ENCODE measurements at regions not wholly inside any gene's neighbourhood (a gene's known extent, or its start where the extent isn't known, plus 50 kb on each side); places are given as distances from the start of the nearest gene placed in this dataset.

- no peaks in the 10 kb centered on the region for H3K27me3 ChIP-seq (replicated peaks in 1 of 4; ENCODE audit: control insufficient read depth in 3 of 4, extremely low read depth in 1 of 4, insufficient read depth in 3 of 4, low read length in 3 of 4)
- no peak overlapping the region for H4K8ac ChIP-seq (ENCODE audit: extremely low read depth, insufficient read depth, low read length)
- H3K79me2 ChIP-seq (ENCODE audit: control insufficient read depth in 1 of 2, insufficient read depth in 2 of 2, low read length in 2 of 2): no peaks in the 10 kb centered on the region
- H2AFZ ChIP-seq (ENCODE audit: low read length): no peak overlapping the region
- H2BK5ac ChIP-seq (ENCODE audit: low read depth, low read length): no peak overlapping the region
- DNase-seq (ENCODE audit: low read depth in 1 of 2, low spot score in 2 of 2): no peak
- no peak overlapping the region for H3K4me2 ChIP-seq (ENCODE audit: insufficient read depth in 1 of 2, low read depth in 2 of 2, low read length in 2 of 2)
- H4K20me1 ChIP-seq (replicated peaks in 1 of 2; ENCODE audit: control insufficient read depth in 1 of 2, insufficient read depth in 2 of 2, low read length in 2 of 2): no peaks in the 10 kb centered on the region
- no peaks in the 10 kb centered on the region for H3K9me3 ChIP-seq (ENCODE audit: insufficient read depth in 2 of 2, low read depth in 1 of 2, low read length in 1 of 2)
- no peak overlapping the region for H3K27ac ChIP-seq (ENCODE audit: low read depth, low read length)
- H3K14ac ChIP-seq (ENCODE audit: insufficient read length): no peak overlapping the region
- H2BK120ac ChIP-seq (replicated peaks; ENCODE audit: low read depth, low read length): no peak overlapping the region
- H2BK15ac ChIP-seq (ENCODE audit: low read length): no peak overlapping the region
- H3K23ac ChIP-seq (ENCODE audit: insufficient read length): no peak overlapping the region
- FAIRE-seq: no peak
- H3K4me3 ChIP-seq (ENCODE audit: extremely low read depth in 1 of 4, insufficient read depth in 2 of 4, low read depth in 3 of 4, low read length in 4 of 4): no peak overlapping the region
- H2BK20ac ChIP-seq (ENCODE audit: low read length): no peak overlapping the region
- no peak overlapping the region for H2BK12ac ChIP-seq (ENCODE audit: low read depth, low read length)
- H3K4me1 ChIP-seq (replicated peaks in 1 of 4; ENCODE audit: control insufficient read depth in 3 of 4, insufficient read depth in 4 of 4, low read length in 3 of 4): no peaks in the 10 kb centered on the region
- H3K9ac ChIP-seq (replicated peaks in 1 of 4; ENCODE audit: extremely low read depth in 1 of 4, low read depth in 3 of 4, low read length in 3 of 4): no peak overlapping the region
- ChIA-PET CTCF (ENCODE audit: partially characterized antibody) (interaction anchor here (0.8 to 4.7 kb wide), 9 partner anchors 8 to 148 kb away, joined by 3 to 23 read pairs (median 4); no protein-coding TSS in a partner anchor), POLR2A (ENCODE audit: partially characterized antibody) (interaction anchor here (0.7 kb wide), 1 partner anchor 139 kb away, joined by 4 read pairs; no protein-coding TSS in a partner anchor)
- no peak overlapping the region for H4K5ac ChIP-seq (ENCODE audit: insufficient read length, low read depth, low read length)
- no peaks in the 10 kb centered on the region for H3K36me3 ChIP-seq (ENCODE audit: control insufficient read depth in 2 of 4, insufficient read depth in 4 of 4, low read length in 3 of 4)
- no peak overlapping the region for H3K18ac ChIP-seq (ENCODE audit: extremely low read depth, low read length)
- H4K91ac ChIP-seq (replicated peaks; ENCODE audit: insufficient read length, low read length): no peak overlapping the region
- 87% methylated on average over 3 of the region's 3 CpGs; no CpG with 5 or more reads in 1 of the 2 experiments for WGBS, 2 experiments (ENCODE audit: extremely low coverage in 1 of 2, insufficient coverage in 1 of 2, insufficient read length in 1 of 2, insufficient replicate concordance in 2 of 2, low coverage in 1 of 2, low lambda C conversion rate in 2 of 2, missing lambda C conversion rate in 1 of 2)
- no peak overlapping the region for H3K56ac ChIP-seq (replicated peaks; ENCODE audit: insufficient read length, low read depth, low read length)
- no peaks in the 10 kb centered on the region for H3K23me2 ChIP-seq (ENCODE audit: low read depth, low read length)
- H3K79me1 ChIP-seq (ENCODE audit: low read depth, low read length): no peaks in the 10 kb centered on the region
- no peak overlapping the region for H2AK5ac ChIP-seq (ENCODE audit: low read depth, low read length)
- H3K4ac ChIP-seq (replicated peaks; ENCODE audit: insufficient read length, low read depth, low read length): no peak overlapping the region
- no peak for TF ChIP-seq TCF12 (IDR thresholded peaks at IDR 0.05; ENCODE audit: low read depth, low read length)
- no peak for TF ChIP-seq SIN3A (conservative IDR thresholded peaks at IDR 0.05 in 1 of 2, IDR thresholded peaks at IDR 0.05 in 1 of 2; ENCODE audit: low read depth in 1 of 2, low read length in 2 of 2)
- TF ChIP-seq CBX8 (IDR thresholded peaks at IDR 0.05; ENCODE audit: borderline replicate concordance, low read depth, low read length): no peak
- TF ChIP-seq, protein P1, sequence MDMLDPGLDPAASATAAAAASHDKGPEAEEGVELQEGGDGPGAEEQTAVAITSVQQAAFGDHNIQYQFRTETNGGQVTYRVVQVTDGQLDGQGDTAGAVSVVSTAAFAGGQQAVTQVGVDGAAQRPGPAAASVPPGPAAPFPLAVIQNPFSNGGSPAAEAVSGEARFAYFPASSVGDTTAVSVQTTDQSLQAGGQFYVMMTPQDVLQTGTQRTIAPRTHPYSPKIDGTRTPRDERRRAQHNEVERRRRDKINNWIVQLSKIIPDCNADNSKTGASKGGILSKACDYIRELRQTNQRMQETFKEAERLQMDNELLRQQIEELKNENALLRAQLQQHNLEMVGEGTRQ (IDR thresholded peaks at IDR 0.05; ENCODE audit: low read length): no peak
- no peak for TF ChIP-seq HDAC2 (IDR thresholded peaks at IDR 0.05; ENCODE audit: borderline replicate concordance in 1 of 2, low read depth in 2 of 2, low read length in 2 of 2)
- no peak for TF ChIP-seq ATF2 (IDR thresholded peaks at IDR 0.05; ENCODE audit: low read length)
- no peak for TF ChIP-seq GABPA (IDR thresholded peaks at IDR 0.05; ENCODE audit: borderline replicate concordance, insufficient read depth, low read length)
- no peak for TF ChIP-seq SP4 (IDR thresholded peaks at IDR 0.05; ENCODE audit: low read length)
- TF ChIP-seq NANOG (IDR thresholded peaks at IDR 0.05; ENCODE audit: insufficient read depth, low read depth, low read length, poor library complexity, severe bottlenecking): no peak
- no peak for TF ChIP-seq MAX (IDR thresholded peaks at IDR 0.05)
- no peak for TF ChIP-seq JUN (IDR thresholded peaks at IDR 0.05; ENCODE audit: low read depth, low read length)
These were observed 53.0 kb upstream of the RALY start for GRCh38 chr20:33940666-33941065.

All from H1 (cell line).